SU-DHL-6 (cell line): ENCODE measurements at regions not wholly inside any gene's neighbourhood (a gene's known extent, or its start where the extent isn't known, plus 50 kb on each side); places are given as distances from the start of the nearest gene placed in this dataset.

ENCODE experiments used
- CTCF ChIP-seq: fragments of 200-600 bp; sonication (generic); IDR thresholded peaks from one replicate; pipeline ENCODE4 v1.5.1; 2017; ENCODE audit warnings: antibody characterized with exemption, mild to moderate bottlenecking, low read length, moderate library complexity; ENCODE audit not compliant: insufficient read depth, poor library complexity, severe bottlenecking
- EZH2phosphoT487 ChIP-seq: fragments of 200-600 bp; sonication (generic), shearing (Covaris generic); conservative IDR thresholded peaks from 2 replicates; pipeline ENCODE4 v1.6.1; 2018; ENCODE audit warnings: mild to moderate bottlenecking, antibody characterized with exemption, low read length, moderate library complexity, mixed read lengths

GRCh38 chr3:191963182-191963581 is 502.2 kb downstream of the PYDC2 start:
- TF ChIP-seq CTCF, result no peak
- no peak for TF ChIP-seq EZH2phosphoT487
